ENCODE measurements at regions not wholly inside any gene's neighbourhood (a gene's known extent, or its start where the extent isn't known, plus 50 kb on each side); places are given as distances from the start of the nearest gene placed in this dataset.

- TF ChIP-seq CTCF (IDR thresholded peaks at IDR 0.05; ENCODE audit: low read length) (no peak), EZH2 (optimal IDR thresholded peaks at IDR 0.05; ENCODE audit: low read depth, low read length) (no peak), EZH2phosphoT487 (IDR thresholded peaks at IDR 0.05; ENCODE audit: low read length) (no peak)
Observed at GRCh38 chr1:222357252-222357651, 190.7 kb downstream of the HHIPL2 start.
